Hepatocyte (in vitro differentiated cells): ENCODE measurements at regions not wholly inside any gene's neighbourhood (a gene's known extent, or its start where the extent isn't known, plus 50 kb on each side); places are given as distances from the start of the nearest gene placed in this dataset.

ENCODE experiments used
- CTCF ChIP-seq: fragments of 200-600 bp; sonication (generic); IDR thresholded peaks from 2 replicates; pipeline ENCODE4 v1.5.1; 2016; ENCODE audit warnings: antibody characterized with exemption, mild to moderate bottlenecking; ENCODE audit not compliant: poor library complexity
- EZH2 ChIP-seq: fragments of 200-600 bp; sonication (generic); IDR thresholded peaks from 2 replicates; pipeline ENCODE4 v1.6.1; 2016; ENCODE audit warnings: antibody characterized with exemption, mild to moderate bottlenecking, borderline replicate concordance

- TF ChIP-seq CTCF (no peak), EZH2 (no peak)
Measured at GRCh38 chr18:75962036-75962572, 532.9 kb downstream of the ZNF516 start.
